K562 (cell line): ENCODE measurements at regions not wholly inside any gene's neighbourhood (a gene's known extent, or its start where the extent isn't known, plus 50 kb on each side); places are given as distances from the start of the nearest gene placed in this dataset.

Experiments
- ATAC-seq: fragments of 200-7000 bp; cut with Tn5 transposase; 3 replicates; pipeline ENCODE4 v1.9.1; 2020; ENCODE audit warnings: moderate library complexity
- BruUV-seq: library from RNA; stranded (reverse); fragments of 400-500 nt; replicated peaks from 2 replicates; lab custom pipeline; 2021; lab: Mats Ljungman, UMichigan
- CTCF ChIA-PET: fragments of 300-600 bp; formaldehyde crosslinking; extraction: SDS; loops from one replicate; lab custom pipeline; 2021; ENCODE audit warnings: low intra/inter-chr PET ratio; lab: Yijun Ruan, JAX
- POLR2A ChIA-PET: fragments of 300-600, 350-650 bp; sonication (Branson Sonifier 250); formaldehyde crosslinking; extraction: SDS; loops from one replicate; lab custom pipeline; 2021; ENCODE audit warnings: antibody characterized with exemption, inconsistent platforms; lab: Yijun Ruan, JAX
- DNase-seq, 4 experiments: peaks; one replicate each; pipeline versions ENCODE4 v3.0.0 to v3.0.0-alpha.2; 2011 to 2018; ENCODE audit warnings: low spot score in 3 of 4, mixed read lengths in 3 of 4; ENCODE audit errors: extremely low read depth in 1 of 4
- FAIRE-seq: peaks from 2 replicates; lab custom pipeline; 2011; peaks lifted over from hg19 to GRCh38; lab: Jason Lieb, UNC
- H2AFZ ChIP-seq: 2 replicates; pipeline ENCODE4 v1.6.0; 2011; ENCODE audit warnings: low read depth, low read length, control low read depth, inconsistent platforms
- H3K27ac ChIP-seq: fragments of 200-600 bp; 3 replicates; pipeline ENCODE4 v1.8.0; 2011; ENCODE audit warnings: low read depth, mild to moderate bottlenecking, control low read depth, inconsistent platforms, low read length, moderate library complexity, mixed read lengths; ENCODE audit errors: extremely low read depth
- H3K27me3 ChIP-seq, 2 experiments: fragments of 300-600 bp in 1 of 2; 2 replicates in 1 of 2; 3 replicates in 1 of 2; pipeline versions ENCODE4 v1.6.0 to v1.8.0; 2011; ENCODE audit warnings: inconsistent platforms in 2 of 2, low read length in 2 of 2, mild to moderate bottlenecking in 1 of 2, mixed read lengths in 1 of 2, moderate library complexity in 1 of 2; ENCODE audit not compliant: control insufficient read depth in 2 of 2, insufficient read depth in 2 of 2
- H3K36me3 ChIP-seq: fragments of 300-600 bp; 3 replicates; pipeline ENCODE4 v1.8.0; 2011; ENCODE audit warnings: mild to moderate bottlenecking, low read length, inconsistent platforms; ENCODE audit not compliant: control insufficient read depth, insufficient read depth
- H3K4me1 ChIP-seq, 2 experiments: fragments of 200-600 bp in 1 of 2; replicated peaks in 1 of 2; 2 replicates in 1 of 2; 3 replicates in 1 of 2; pipeline versions ENCODE4 v1.5.1 to v1.8.0; 2011; ENCODE audit warnings: inconsistent platforms in 2 of 2, low read length in 2 of 2, mild to moderate bottlenecking in 1 of 2, mixed read lengths in 1 of 2, moderate library complexity in 1 of 2; ENCODE audit not compliant: control insufficient read depth in 2 of 2, insufficient read depth in 2 of 2
- H3K4me2 ChIP-seq: 2 replicates; pipeline ENCODE4 v1.6.1; 2011; ENCODE audit warnings: low read length, control low read depth, inconsistent platforms, mixed read lengths; ENCODE audit not compliant: insufficient read depth
- H3K4me3 ChIP-seq: fragments of 200-600 bp; sonication (generic), shearing (Covaris generic); 2 replicates; pipeline ENCODE4 v1.5.1; 2016; ENCODE audit warnings: control low read depth, inconsistent platforms
- H3K79me2 ChIP-seq: fragments of 200-600 bp; 3 replicates; pipeline ENCODE4 v1.8.0; 2011; ENCODE audit warnings: low read length, inconsistent platforms; ENCODE audit not compliant: control insufficient read depth, insufficient read depth
- H3K9ac ChIP-seq, 2 experiments: 2 replicates each; pipeline versions ENCODE4 v1.6.0 to v1.6.1; 2011; ENCODE audit warnings: low read depth in 2 of 2, low read length in 2 of 2, control low read depth in 1 of 2, inconsistent platforms in 1 of 2, mild to moderate bottlenecking in 1 of 2, mixed read lengths in 1 of 2; ENCODE audit not compliant: insufficient read depth in 1 of 2
- H3K9me1 ChIP-seq: one replicate; pipeline ENCODE4 v1.6.0; 2011; ENCODE audit warnings: inconsistent platforms, mild to moderate bottlenecking, low read length, moderate library complexity; ENCODE audit not compliant: control insufficient read depth, insufficient read depth
- H3K9me3 ChIP-seq: replicated peaks from 2 replicates; pipeline ENCODE4 v1.5.1; 2011; ENCODE audit warnings: low read depth, low read length, inconsistent platforms; ENCODE audit not compliant: control insufficient read depth, insufficient read depth
- H4K20me1 ChIP-seq: replicated peaks from 2 replicates; pipeline ENCODE4 v1.6.1; 2011; ENCODE audit warnings: low read length, inconsistent platforms, mixed read lengths; ENCODE audit not compliant: control insufficient read depth, insufficient read depth
- GTF2A2 ChIP-seq: IDR thresholded peaks from 2 replicates; pipeline ENCODE4 v1.6.1; 2016; ENCODE audit warnings: mild to moderate bottlenecking, missing genetic modification characterization, missing compliant biosample characterization
- HNRNPL ChIP-seq: fragments of 200-400 bp; formaldehyde crosslinking; IDR thresholded peaks from 2 replicates; pipeline ENCODE4 v1.6.1; 2017; ENCODE audit warnings: low read depth, mild to moderate bottlenecking, low read length
- KAT2B ChIP-seq: IDR thresholded peaks from one replicate; pipeline ENCODE4 v1.6.1; 2012; ENCODE audit warnings: low read depth, mild to moderate bottlenecking, control low read depth, inconsistent platforms, low read length, moderate library complexity
- KLF1 ChIP-seq: fragments of 450-650 bp; IDR thresholded peaks from 2 replicates; pipeline ENCODE4 v1.6.1; 2016; ENCODE audit warnings: missing genetic modification characterization, missing compliant biosample characterization
- MAFF ChIP-seq: IDR thresholded peaks from 2 replicates; pipeline ENCODE4 v1.6.1; 2012; ENCODE audit warnings: low read length, improper control_type of control experiment
- PHB2 ChIP-seq: fragments of 450-650 bp; IDR thresholded peaks from 2 replicates; pipeline ENCODE4 v1.6.1; 2017; ENCODE audit warnings: low read depth
- POLR2G ChIP-seq: fragments of 200-400 bp; formaldehyde crosslinking; IDR thresholded peaks from 2 replicates; pipeline ENCODE4 v1.6.1; 2017; ENCODE audit warnings: low read depth, mild to moderate bottlenecking, antibody characterized with exemption, low read length, moderate library complexity
- RAD21 ChIP-seq, 2 experiments: fragments of 250-450 bp in 1 of 2; fragments of 450-650 bp in 1 of 2; sonication (Bioruptor Pico) in 1 of 2; formaldehyde crosslinking in 1 of 2; IDR thresholded peaks in 1 of 2; conservative IDR thresholded peaks in 1 of 2; 2 replicates each; pipeline versions ENCODE4 v1.4.0 to v1.8.0; 2020 to 2022; ENCODE audit warnings: mild to moderate bottlenecking in 2 of 2, moderate library complexity in 1 of 2
- RCOR1 ChIP-seq, 2 experiments: IDR thresholded peaks; 2 replicates each; pipeline ENCODE4 v1.6.1; 2012; ENCODE audit warnings: low read depth in 2 of 2, low read length in 2 of 2, borderline replicate concordance in 1 of 2, improper control_type of control experiment in 1 of 2
- SMARCA5 ChIP-seq: fragments of 450-650 bp; IDR thresholded peaks from 2 replicates; pipeline ENCODE4 v1.6.1; 2016
- SMC3 ChIP-seq: conservative IDR thresholded peaks from 2 replicates; pipeline ENCODE4 v1.6.1; 2011; ENCODE audit warnings: low read depth, low read length, improper control_type of control experiment; ENCODE audit not compliant: insufficient read depth
- TAF15 ChIP-seq: fragments of 200-400 bp; formaldehyde crosslinking; IDR thresholded peaks from 2 replicates; pipeline ENCODE4 v1.6.1; 2017; ENCODE audit warnings: mild to moderate bottlenecking, low read depth, low read length, moderate library complexity
- USF1 ChIP-seq: sonication (generic); formaldehyde crosslinking; IDR thresholded peaks from 2 replicates; pipeline ENCODE4 v1.9.0; 2022; ENCODE audit warnings: mild to moderate bottlenecking, missing genetic modification reagents
- ZFX ChIP-seq: sonication (generic); formaldehyde crosslinking; IDR thresholded peaks from 2 replicates; pipeline ENCODE4 v1.8.0; 2022; ENCODE audit warnings: mild to moderate bottlenecking, missing genetic modification reagents, moderate library complexity
- ZNF232 ChIP-seq: sonication (generic); formaldehyde crosslinking; IDR thresholded peaks from 2 replicates; pipeline ENCODE4 v1.8.0; 2022; ENCODE audit warnings: mild to moderate bottlenecking, missing genetic modification reagents
- ZNF41 ChIP-seq: fragments of 250-450 bp; sonication (Bioruptor Pico); conservative IDR thresholded peaks from 2 replicates; pipeline ENCODE4 v1.4.0; 2020; ENCODE audit warnings: mild to moderate bottlenecking
- ZNF778 ChIP-seq: fragments of 450-650 bp; formaldehyde crosslinking; IDR thresholded peaks from 2 replicates; pipeline ENCODE4 v1.4.0; 2020; ENCODE audit warnings: mild to moderate bottlenecking, moderate library complexity
- WGBS: fragments of 100-300 bp; shearing (Covaris generic); methylation state at CpG from one replicate; pipeline ENCODE4 v1.1.6; 2016; ENCODE audit warnings: low coverage, mixed read lengths; ENCODE audit not compliant: insufficient coverage; ENCODE audit errors: missing lambda C conversion rate; 5-methylcytosine and 5-hydroxymethylcytosine counted together
- in situ Hi-C: fragments of 300-500 bp; cut with MboI; formaldehyde crosslinking; loops from 4 replicates; pipeline ENCODE4 v1.15.0; 2018; ENCODE audit warnings: inconsistent platforms, mixed read lengths
- intact Hi-C: fragments of 100-400 bp; cut with micrococcal nuclease; formaldehyde crosslinking; loops from 2 replicates; pipeline ENCODE4 v1.14.2; 2022

DNA sequence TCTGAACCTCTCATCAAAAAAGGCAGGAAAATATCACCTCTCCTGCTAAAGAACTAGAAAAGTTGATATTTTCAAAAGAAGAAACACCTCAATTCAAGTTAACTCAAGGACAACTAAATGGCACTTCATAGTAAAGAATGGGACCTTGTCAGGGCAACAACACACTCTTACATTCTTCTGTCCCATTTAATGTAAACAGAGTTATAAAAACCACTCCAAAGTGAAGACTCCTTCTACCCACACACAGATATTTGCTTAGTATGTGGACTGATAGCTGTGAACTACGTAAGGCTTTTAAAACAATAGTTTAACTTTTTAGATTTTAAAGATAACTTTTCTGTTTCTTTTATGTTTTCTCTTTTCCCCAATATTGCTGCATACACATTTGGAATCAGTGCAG lies 118.3 kb downstream of the ZNF37A start:
- H3K4me3 ChIP-seq, result no peak overlapping the region
- intact Hi-C loops, result no loop called here
- POLR2A ChIA-PET, result no interaction called here
- no peaks in the 10 kb centered on the region for H3K36me3 ChIP-seq
- H3K4me1 ChIP-seq, result no peaks in the 10 kb centered on the region
- TF ChIP-seq RAD21 (CRISPR knock-in tag; conservative IDR thresholded peaks at IDR 0.05 in 1 of 2, IDR thresholded peaks at IDR 0.05 in 1 of 2) (no peak), MAFF (no peak), RCOR1 (IDR thresholded peaks at IDR 0.05; ENCODE audit: borderline replicate concordance in 1 of 2, low read depth in 2 of 2, low read length in 2 of 2) (no peak), SMARCA5 (no peak), PHB2 (no peak), ZNF778 (no peak), ZNF232 (CRISPR knock-in tag) (no peak), HNRNPL (no peak), ZNF41 (CRISPR knock-in tag) (no peak), SMC3 (no peak), ZFX (no peak), KLF1 (tag) (no peak), KAT2B (no peak), POLR2G (no peak), GTF2A2 (no peak), TAF15 (no peak), USF1 (CRISPR knock-in tag) (no peak)
- TF ChIP-seq, all 486 proteins: peak for 0
- 6% methylated on average over 1 of the region's 1 CpG for WGBS
- Histone ChIP-seq H3K27ac (no peak overlapping the region), H3K9me1 (no peaks in the 10 kb centered on the region), H3K27me3 (no peaks in the 10 kb centered on the region), H3K79me2 (no peaks in the 10 kb centered on the region), H3K9me3 (no peaks in the 10 kb centered on the region), H2AFZ (no peak overlapping the region), H3K4me2 (no peak overlapping the region), H4K20me1 (no peaks in the 10 kb centered on the region), H3K9ac (no peak overlapping the region)
- no peak for ATAC-seq
- FAIRE-seq, result no peak
- DNase-seq, result no peak
- in situ Hi-C loops, result no loop called here
- BruUV-seq, result no TSS peak
- CTCF ChIA-PET, result no interaction called here
